ENCODE measurements at regions not wholly inside any gene's neighbourhood (a gene's known extent, or its start where the extent isn't known, plus 50 kb on each side); places are given as distances from the start of the nearest gene placed in this dataset.
"Not testable (repeated sequence)": the region's sequence is repeated elsewhere in the genome, so short reads cannot be mapped to it uniquely, and the experiment has no call there.

DNA sequence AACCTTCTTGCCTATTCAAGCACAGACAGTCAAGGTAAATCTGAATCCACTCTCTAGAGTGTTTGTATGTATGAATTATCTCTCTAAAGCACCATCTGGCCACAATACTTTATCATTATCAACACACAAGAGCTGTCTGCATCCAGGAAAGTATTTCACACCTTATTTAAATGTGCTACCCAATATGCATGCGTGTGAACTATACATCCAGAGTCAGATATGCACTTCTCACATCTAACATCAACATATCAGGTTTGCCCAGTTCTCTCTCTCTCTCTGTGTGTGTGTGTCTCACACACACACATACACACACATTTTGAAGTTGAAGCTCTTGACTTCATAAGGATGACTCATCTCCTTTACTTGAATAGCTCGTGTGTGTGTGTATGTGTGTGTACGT lies 697.5 kb upstream of the PCDH20 start:
- no peak for DNase-seq

DNA sequence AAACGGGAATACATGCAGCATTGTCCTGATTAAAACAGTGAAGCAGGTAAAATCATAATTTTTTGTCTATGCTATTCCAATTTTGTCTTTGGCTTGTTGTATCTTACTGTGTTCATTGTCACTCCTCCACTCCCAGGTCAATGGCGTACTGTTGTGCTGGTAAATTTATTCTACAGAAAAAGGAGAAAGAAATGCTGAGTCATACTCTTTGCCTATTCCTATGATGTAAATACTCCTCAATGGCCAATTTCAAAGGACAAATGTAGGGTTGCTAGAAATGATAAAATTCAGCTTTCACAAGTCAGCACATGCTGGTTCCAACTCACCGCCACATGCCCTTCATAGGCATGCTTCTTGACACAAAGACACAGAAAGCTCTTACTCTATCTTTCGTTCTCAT lies 694.4 kb upstream of the PCDH20 start:
- no peak for DNase-seq

DNA sequence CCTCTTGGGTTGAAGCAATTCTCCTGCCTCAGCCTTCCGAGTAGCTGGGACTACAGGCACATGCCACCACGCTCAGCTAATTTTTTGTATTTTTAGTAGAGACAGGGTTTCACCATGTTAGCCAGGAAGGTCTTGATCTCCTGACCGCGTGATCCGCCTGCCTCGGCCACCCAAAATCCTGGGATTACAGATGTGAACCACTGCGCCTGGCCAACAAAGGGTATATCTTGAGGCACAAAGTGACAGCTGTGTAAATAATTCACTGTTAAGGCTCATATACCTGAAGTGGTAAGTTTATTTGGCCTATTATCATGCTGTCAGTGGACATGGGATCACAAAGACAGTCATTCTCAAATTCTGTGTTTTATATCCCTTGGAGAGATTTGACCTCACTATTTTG lies 688.5 kb upstream of the PCDH20 start:
- DNase-seq, result not testable (repeated sequence)

DNA sequence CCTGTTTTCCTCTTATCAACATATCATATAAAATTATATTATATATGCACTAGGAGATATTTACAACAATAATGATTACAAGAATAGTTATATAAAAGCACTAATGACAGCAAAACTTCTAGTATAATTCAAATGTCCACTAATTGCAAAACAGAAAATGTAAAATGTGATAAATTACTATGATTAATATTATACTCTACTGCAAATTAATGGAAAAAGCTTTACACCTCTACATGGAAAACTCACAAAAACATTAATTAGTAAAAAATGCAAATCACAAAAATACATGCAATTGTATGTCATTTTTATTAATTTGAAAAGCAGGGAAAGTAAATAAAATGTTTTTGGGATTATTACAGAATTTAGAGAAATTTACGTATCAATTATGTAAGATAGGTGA lies 681.0 kb upstream of the PCDH20 start:
- DNase-seq, result no peak

DNA sequence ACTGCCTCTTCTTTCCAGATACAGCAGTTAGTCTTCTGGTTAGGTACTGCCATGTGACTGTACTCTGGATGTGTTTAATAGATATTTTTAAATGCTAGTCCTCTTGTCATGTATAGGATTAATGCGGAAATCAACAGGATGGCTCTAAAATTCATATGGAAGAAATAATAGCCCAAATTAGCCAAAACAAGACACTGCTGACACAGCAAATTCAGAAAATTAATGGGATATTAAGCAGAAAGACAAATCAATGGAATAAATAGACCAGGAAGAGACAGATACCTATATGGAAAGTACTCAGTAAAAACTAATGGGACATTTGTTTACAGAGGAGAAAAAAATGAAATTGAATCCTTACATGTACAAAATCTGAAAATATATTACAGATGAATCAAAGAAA lies 679.3 kb upstream of the PCDH20 start:
- no peak for DNase-seq

DNA sequence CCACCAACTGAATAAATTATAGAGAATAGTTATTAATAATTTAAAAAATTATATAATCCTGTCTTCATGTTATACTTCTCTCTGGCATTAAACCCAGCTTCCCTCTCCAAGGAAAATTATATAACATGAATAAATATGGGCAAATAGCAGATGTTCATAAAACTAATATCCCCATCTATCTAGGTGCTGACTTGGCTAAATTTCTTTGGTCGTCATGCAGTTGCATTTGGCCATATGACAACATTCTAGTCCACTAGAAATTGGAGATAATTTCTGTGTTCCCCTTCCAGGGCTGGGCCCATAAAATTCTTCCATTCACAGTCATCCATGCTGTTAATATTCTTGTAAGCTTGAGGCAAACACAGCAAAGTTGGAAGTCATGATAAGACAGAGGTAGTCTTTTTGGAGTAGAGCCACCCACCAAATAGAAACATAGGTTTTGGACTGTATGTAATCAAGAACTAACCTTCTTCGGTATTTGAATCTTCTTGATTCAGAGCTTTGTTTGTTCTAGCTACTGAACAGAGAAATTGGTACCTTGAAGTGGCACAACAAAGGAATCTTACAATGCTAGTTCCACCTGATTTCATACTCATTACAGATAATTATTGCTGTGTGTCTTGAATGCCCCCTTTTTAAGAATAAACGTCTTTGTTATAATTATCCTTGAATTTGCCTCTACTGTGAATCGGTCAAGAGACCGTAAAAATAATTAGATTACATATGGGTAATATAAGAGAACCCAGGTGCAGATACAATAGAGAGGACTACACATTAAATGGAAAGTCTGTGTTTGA lies 678.5 kb upstream of the PCDH20 start:
- no peak for DNase-seq

DNA sequence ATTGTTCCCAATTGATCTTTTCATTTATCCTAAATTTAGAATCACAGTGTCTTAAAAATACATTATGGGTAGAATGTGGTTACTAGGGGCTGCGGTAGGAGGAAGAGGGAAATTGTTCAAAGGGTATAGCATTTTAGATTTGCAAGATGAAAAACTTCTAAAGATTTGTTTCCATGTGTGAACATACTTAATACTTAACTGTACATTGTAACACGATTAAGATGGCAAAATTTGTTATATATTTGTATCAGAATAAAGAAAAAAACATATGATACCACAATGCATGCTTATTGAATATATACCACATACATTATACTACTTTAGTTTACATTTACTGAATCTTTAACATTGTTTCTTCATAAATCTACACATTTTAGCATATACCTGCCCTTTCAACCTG lies 677.3 kb upstream of the PCDH20 start:
- no peak for DNase-seq

DNA sequence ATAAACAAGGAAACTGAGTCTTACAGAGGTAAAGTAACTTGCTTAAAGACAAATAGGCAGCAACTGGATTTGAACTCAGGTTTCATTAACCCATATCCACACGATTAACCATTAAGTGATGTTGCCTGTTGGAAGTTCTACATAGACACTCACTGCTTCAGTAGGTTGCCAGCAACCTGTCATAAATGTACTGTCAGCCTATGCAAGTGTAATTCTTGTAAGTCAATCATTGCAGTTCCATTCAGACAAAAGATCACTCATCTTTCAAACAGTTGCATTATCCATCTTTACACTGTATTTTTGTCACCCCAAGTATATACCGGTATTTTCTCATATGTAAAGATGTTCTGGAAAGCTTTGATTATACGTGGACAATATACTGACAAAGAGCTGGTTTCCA lies 676.9 kb upstream of the PCDH20 start:
- no peak for DNase-seq

DNA sequence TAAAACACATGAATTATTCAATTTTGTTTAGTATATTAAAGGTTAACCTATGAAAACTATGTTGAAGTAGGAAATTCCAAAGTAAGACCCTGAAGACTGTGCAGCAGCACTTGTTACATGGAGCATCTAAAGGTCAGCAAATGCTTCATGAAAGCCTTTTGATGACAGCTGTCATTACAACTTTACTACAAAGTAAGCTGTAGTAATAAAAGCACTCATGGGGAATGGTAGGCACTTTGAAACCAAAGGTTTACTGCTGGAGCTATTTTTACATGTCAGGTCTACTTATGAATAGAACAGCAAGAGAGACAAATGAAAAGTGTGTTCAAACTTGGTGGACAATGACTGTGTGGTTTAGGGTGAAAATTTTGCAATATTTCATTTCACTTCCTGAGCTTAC lies 672.5 kb upstream of the PCDH20 start:
- no peak for DNase-seq

DNA sequence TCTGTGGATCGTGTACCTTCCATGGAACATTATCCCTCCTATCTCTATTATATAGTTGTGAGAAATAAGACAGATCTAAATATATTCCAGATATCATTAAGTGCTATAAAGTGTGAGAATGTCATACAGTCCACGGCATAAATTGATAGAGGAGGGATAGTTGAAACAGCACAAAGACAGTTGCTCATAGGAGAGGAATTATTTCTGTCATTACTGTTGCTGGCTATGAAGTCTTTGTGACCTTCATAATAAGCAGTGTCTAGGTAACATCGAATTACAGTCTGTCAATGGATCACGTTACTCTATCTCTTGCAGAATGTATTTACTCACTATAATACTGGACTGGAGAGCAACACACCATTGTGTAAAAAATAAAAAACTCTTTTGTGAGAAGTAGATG lies 671.5 kb upstream of the PCDH20 start:
- DNase-seq, result no peak

DNA sequence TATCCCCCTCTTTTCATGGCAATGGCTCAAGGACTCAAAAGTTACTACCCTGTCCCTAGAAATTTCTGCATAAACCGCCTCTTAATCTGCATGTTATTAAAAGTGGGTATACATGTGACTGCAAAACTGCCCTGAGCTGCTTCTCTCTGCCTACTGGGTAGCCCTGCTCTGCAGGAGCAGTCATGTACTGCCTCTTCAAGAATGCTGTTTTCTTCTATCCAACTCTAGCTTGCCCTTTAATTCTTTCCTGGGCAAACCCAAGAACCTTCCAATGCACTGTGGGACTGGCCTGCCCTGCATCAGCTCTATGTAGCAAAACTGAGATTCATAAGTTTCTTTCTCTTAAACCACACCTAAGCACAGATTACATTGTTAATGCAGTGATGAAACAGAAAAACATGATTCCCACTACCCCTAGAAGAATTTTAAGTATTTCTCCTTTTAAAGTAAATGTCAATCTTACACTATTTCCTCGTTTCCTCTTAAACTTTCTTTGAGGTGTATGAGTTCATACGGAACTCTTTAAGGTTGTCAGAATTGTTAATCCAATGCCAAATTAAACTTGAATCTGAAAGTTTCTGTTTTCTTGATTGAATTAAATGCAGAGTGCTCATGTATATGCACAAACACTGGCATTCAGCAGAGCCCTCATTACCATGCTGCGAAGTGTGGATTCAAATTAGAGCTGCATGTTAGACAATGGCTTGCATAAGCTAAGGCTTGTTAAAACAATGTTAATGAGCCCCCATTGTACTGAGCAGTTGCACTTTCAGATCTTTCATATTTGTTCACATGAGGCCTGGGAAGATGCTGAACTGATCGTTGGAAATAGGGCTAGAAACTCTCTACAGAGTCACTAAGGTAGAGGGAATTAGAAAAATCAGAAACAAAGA lies 669.9 kb upstream of the PCDH20 start:
- DNase-seq, result no peak

DNA sequence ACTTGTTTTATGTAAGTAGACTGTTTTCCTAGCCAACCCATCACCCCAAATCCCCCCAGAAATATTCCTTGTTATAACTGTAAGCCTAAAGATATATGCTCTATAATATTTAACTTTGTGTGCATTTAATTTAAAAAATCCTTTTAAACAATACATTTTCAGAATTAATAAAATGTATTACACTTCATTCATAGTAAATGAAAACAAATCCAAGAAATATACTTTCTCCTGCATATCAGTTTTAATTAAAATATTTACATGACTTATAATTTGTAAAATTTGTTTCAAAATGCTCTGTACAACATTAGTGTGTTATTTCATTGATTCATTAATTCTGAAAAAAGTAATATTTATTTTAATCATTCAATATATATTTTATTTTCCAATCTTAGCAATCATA lies 669.1 kb upstream of the PCDH20 start:
- no peak for DNase-seq

DNA sequence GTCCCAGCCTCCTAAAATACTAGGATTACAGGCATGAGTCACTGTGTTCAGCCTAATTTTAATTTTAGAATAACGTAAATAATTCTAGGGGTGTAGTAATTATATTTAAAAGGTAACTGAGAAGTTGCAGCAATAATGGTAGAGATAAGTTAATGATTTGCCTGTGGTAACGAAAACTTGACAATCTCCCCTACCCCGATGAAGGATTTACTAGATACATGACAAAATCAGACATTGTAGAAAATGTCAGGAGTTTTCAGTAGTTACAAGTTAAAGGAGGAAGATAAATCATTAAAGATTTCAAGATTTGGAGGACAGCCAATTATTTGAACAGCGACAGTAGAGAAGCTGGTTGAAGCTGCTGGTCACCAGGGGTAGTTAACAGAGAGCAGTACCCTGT lies 652.2 kb upstream of the PCDH20 start:
- no peak for DNase-seq

DNA sequence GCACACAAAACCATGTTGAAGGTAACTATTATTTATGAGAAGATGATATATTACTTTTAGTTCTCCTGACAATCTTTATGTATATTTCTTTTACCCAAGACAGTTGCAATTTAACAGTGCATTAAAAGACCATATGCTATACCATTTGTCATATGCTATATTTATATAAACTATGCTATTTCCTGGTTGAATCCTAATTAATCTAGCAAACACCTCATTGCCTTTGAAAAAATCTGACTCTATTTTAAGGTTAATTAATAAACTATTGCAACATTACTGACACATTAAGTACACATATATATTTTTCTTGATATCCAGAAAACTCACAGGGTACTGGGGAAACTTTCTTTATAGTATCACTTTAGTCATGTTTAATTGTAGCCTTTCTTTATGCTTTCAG lies 649.4 kb upstream of the PCDH20 start:
- no peak for DNase-seq

DNA sequence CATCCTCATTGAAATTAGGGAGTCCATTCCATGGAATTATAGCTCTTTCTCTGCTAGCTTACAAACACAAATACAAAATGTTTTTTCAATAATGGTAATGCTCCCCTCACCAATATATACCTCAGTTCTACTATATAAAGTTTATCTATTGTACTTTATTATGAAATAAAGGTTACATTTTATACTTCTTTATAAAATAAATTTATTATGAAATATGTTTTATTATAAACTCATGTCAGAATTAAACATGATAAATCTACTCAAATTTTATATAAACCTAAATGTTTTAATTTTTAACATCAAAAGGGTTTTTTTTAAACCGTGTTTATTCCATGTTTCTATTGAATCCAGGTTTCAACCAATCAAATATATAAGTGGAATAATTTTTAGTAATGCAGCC lies 646.1 kb upstream of the PCDH20 start:
- DNase-seq, result no peak

DNA sequence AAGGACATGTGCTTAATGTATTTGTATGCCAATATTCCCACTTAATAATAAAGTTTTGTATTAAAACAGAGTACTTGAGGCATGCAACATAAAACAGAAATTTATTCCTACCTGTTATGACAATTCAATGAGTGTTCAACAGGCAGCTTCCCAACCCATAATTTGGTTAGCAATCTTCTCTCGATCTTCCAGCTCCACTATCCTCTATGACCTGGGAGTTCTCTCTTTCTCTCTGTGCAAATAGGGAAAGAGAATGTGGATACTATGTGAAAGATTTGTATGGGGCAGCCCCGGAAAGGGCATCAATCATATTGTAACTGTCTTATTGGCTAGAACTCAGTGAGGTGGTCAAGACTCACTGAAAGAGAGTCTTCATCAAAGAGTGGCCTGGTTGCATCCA lies 644.9 kb upstream of the PCDH20 start:
- DNase-seq, result no peak

DNA sequence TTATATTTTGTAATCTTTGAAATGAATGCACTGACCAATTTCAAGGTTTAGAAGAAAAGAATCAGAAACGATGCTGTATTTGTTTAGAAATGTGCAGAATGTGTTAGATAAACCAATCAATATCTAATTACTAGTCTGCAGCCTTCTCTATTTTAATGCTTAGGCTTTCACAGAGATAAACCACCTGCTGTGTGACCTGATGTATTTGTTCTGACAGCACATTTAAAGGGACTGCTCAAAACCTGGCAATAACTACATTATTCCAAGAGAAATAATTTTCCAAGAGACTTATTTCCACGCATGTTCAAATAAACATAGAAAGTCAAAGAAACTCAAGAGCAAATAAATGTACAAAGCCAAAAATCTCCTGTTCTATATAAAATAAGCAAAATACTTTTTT lies 641.6 kb upstream of the PCDH20 start:
- no peak for DNase-seq

DNA sequence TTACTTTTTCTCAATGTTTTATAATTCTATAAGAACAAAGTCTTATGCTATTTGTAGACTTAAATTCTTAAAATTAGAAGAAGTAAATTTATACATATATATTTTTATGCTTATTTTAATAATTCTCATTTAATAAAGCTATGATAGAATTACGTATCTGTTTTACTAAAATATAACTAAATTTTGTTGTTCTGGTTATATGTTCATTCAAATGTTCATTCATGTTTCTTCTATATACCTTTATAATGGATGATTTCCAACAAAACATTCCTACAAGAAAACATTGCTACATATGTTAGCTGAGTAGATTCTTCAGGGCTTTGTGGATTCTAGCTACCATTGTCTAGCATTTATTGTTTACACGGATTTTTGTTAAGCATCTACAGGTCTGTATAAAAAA lies 634.3 kb upstream of the PCDH20 start:
- no peak for DNase-seq

DNA sequence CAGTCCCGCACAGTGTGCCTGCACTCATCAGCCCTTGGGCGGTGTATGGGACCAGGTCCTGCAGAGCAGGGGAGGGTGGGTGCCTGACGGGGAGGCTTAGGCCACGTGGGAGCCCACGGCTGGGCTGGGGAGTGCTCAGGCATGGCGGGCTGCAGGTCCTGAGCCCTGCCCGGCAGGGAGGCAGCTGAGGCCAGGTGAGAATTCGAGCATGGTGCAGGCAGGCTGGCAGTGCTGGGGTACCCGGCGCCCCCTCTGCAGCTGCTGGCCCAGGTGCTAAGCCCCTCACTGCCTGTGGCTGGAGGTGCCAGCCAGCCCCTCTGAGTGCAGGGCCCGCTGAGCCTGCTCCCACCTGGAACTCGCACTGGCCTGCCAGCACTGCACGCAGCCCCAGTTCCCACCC lies 630.9 kb upstream of the PCDH20 start:
- DNase-seq, result no peak

DNA sequence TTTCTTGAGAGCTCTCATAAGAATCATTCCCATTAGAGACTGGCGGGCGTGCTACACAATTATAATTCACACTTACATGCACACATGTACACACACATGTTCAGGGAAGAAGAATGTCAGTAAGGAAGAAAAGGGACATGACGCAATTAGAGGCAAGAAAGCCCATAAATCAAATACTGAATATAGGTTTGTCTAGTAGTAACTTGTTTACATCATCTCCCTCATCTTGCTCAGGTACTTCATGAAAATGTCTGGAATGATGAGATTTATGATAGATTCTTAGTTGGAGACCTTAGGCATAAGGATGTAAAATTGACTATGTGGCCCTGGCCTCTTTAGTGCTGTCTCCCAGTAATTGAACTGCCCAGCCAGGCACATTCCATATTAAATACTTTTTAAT lies 628.0 kb upstream of the PCDH20 start:
- DNase-seq, result no peak

DNA sequence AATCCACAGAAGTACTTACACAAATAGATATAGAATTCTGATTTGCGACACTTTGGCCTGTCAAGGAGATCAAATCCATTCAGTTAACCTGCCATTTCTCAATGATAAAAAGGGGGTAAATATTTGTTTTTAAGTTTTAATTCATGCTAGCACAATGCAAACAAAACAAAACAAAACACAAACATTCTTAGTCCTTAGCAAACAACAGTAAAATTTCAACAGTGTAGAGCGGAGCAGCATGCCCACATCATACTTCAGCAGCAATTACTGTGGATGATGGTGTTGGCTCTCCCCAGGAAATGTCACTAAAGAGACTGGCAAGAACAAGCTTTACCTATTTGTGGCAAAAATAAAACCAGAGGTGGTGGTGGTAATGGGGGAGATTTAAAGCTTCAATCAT lies 625.2 kb upstream of the PCDH20 start:
- no peak for DNase-seq

DNA sequence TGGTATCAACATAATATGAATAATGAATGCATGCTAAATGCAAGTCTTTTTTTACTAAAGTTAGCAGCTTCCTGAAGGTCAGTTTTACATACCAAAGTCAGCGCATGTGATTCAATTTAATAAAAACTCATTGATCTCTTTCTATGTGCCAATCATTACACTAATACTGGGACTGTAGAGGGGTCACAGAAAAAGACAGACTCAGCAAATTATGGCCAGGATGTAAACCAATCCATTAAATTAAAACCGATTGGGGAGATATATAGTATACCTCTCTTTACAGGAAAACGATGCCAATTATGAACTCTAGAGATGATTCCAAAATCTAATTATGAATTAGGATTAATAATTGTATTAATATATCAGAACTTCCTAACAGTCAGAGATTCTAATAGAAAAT lies 624.4 kb upstream of the PCDH20 start:
- DNase-seq, result no peak

DNA sequence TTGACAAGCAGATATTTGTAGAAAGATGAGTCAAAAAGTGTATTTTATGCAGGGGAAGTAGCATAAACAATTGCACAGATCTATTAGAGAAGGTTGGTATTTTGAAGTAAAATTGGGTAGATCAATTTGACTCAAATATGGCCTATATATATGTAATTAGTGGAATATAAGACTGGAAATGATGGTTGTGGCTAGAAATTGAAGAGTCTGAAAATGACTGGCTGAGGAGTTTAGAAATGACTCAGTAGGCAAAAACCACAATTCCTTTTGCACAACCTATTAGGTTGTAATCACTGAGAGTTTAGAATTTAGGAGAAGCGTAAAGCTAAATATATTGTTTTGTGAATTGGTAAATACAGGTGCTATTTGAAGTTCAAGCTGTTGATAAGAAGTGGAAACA lies 622.6 kb upstream of the PCDH20 start:
- no peak for DNase-seq

DNA sequence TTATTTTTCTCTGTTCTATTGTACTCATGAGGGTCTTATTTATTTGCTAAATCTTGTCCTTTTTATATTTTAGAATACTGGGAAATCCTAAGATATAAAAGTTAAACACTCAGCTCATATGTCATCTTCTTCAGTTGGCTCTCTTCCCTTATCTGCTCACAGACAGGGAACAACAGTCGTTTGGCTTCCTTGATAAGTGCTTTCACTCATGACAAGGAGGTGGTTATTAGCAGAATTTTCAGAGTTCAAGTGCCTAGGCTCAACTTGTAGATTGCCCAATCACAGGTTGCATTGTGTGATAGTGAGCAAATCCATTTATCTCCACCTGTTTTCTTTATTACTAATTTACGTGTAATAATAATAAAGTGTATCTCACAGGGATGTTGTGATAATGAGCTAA lies 620.3 kb upstream of the PCDH20 start:
- DNase-seq, result no peak

All from hindlimb muscle (tissue), 1 donor.